HUES6 (cell line): ENCODE measurements at regions not wholly inside any gene's neighbourhood (a gene's known extent, or its start where the extent isn't known, plus 50 kb on each side); places are given as distances from the start of the nearest gene placed in this dataset.
"Not testable (repeated sequence)": the region's sequence is repeated elsewhere in the genome, so short reads cannot be mapped to it uniquely, and the experiment has no call there.

Experiments
- H3K27ac ChIP-seq: 2 replicates; pipeline ENCODE4 v1.7.0; 2013; ENCODE audit warnings: low read depth, mild to moderate bottlenecking, low read length, inconsistent platforms
- H3K27me3 ChIP-seq: 2 replicates; pipeline ENCODE4 v1.6.1; 2013; ENCODE audit warnings: low read length; ENCODE audit not compliant: control insufficient read depth, insufficient read depth
- H3K36me3 ChIP-seq: 2 replicates; pipeline ENCODE4 v1.6.1; 2013; ENCODE audit warnings: low read length; ENCODE audit not compliant: control insufficient read depth, insufficient read depth
- H3K4me1 ChIP-seq: 2 replicates; pipeline ENCODE4 v1.6.1; 2013; ENCODE audit warnings: low read length; ENCODE audit not compliant: control insufficient read depth, insufficient read depth
- H3K4me3 ChIP-seq: 2 replicates; pipeline ENCODE4 v1.5.1; 2013; ENCODE audit warnings: low read depth, low read length
- H3K9ac ChIP-seq: one replicate; pipeline ENCODE4 v1.6.1; 2013; ENCODE audit warnings: mild to moderate bottlenecking, low read length
- H3K9me3 ChIP-seq: 2 replicates; pipeline ENCODE4 v1.6.1; 2013; ENCODE audit warnings: low read depth, low read length; ENCODE audit not compliant: control insufficient read depth, insufficient read depth

GRCh38 chr1:232579958-232580941, 49.7 kb downstream of the SIPA1L2 start:
- peaks cover 54% of the 10 kb centered on the region for H3K4me1 ChIP-seq
- H3K36me3 ChIP-seq: no peaks in the 10 kb centered on the region
- H3K4me3 ChIP-seq: no peak overlapping the region
- no peaks in the 10 kb centered on the region for H3K27me3 ChIP-seq
- no peaks in the 10 kb centered on the region for H3K9me3 ChIP-seq
- no peak overlapping the region for H3K9ac ChIP-seq
- H3K27ac ChIP-seq: no peak overlapping the region

GRCh38 chr1:232579466-232579865, 50.5 kb downstream of the SIPA1L2 start:
- H3K4me3 ChIP-seq: no peak overlapping the region
- no peaks in the 10 kb centered on the region for H3K27me3 ChIP-seq
- H3K9ac ChIP-seq: no peak overlapping the region
- H3K27ac ChIP-seq: 0 out of 2 replicates have a peak overlapping the region, but pooled peaks have one; percentile 8
- H3K9me3 ChIP-seq: no peaks in the 10 kb centered on the region
- no peaks in the 10 kb centered on the region for H3K36me3 ChIP-seq
- peaks cover 61% of the 10 kb centered on the region for H3K4me1 ChIP-seq

- Histone ChIP-seq H3K9me3 (no peaks in the 10 kb centered on the region), H3K27ac (peak overlapping the region; percentile 74), H3K9ac (no peak overlapping the region), H3K36me3 (no peaks in the 10 kb centered on the region), H3K4me3 (no peak overlapping the region; the same call in 1 of the 2 replicates), H3K4me1 (peaks cover 67% of the 10 kb centered on the region), H3K27me3 (no peaks in the 10 kb centered on the region)
Measured at GRCh38 chr1:232578651-232579195, 51.2 kb downstream of the SIPA1L2 start.

- Histone ChIP-seq H3K36me3 (no peaks in the 10 kb centered on the region), H3K9ac (no peak overlapping the region), H3K27me3 (no peaks in the 10 kb centered on the region), H3K27ac (peak overlapping the region; percentile 74; the same call in 1 of the 2 replicates), H3K4me3 (no peak overlapping the region), H3K9me3 (no peaks in the 10 kb centered on the region), H3K4me1 (peaks cover 73% of the 10 kb centered on the region)
Measured at GRCh38 chr1:232577772-232578171, 52.2 kb downstream of the SIPA1L2 start.

GRCh38 chr1:232576537-232576936, 53.4 kb downstream of the SIPA1L2 start:
- no peak overlapping the region for H3K9ac ChIP-seq
- no peaks in the 10 kb centered on the region for H3K27me3 ChIP-seq
- H3K27ac ChIP-seq: no peak overlapping the region
- no peaks in the 10 kb centered on the region for H3K9me3 ChIP-seq
- H3K36me3 ChIP-seq: no peaks in the 10 kb centered on the region
- peaks cover 80% of the 10 kb centered on the region for H3K4me1 ChIP-seq
- H3K4me3 ChIP-seq: no peak overlapping the region

GRCh38 chr1:232575763-232576040, 54.2 kb downstream of the SIPA1L2 start:
- no peak overlapping the region for H3K27ac ChIP-seq
- no peak overlapping the region for H3K4me3 ChIP-seq
- H3K4me1 ChIP-seq: peaks cover 79% of the 10 kb centered on the region
- no peaks in the 10 kb centered on the region for H3K27me3 ChIP-seq
- no peaks in the 10 kb centered on the region for H3K36me3 ChIP-seq
- H3K9ac ChIP-seq: no peak overlapping the region
- H3K9me3 ChIP-seq: no peaks in the 10 kb centered on the region

GRCh38 chr1:232574889-232575762, 54.8 kb downstream of the SIPA1L2 start:
- no peak overlapping the region for H3K9ac ChIP-seq
- no peak overlapping the region for H3K27ac ChIP-seq
- no peaks in the 10 kb centered on the region for H3K36me3 ChIP-seq
- H3K4me3 ChIP-seq: no peak overlapping the region
- H3K4me1 ChIP-seq: peaks cover 73% of the 10 kb centered on the region
- H3K27me3 ChIP-seq: no peaks in the 10 kb centered on the region
- no peaks in the 10 kb centered on the region for H3K9me3 ChIP-seq

- Histone ChIP-seq H3K27me3 (no peaks in the 10 kb centered on the region), H3K27ac (no peak overlapping the region), H3K4me3 (no peak overlapping the region), H3K36me3 (no peaks in the 10 kb centered on the region), H3K4me1 (peaks cover 63% of the 10 kb centered on the region), H3K9ac (no peak overlapping the region), H3K9me3 (no peaks in the 10 kb centered on the region)
Measured at GRCh38 chr1:232574077-232574476, 55.9 kb downstream of the SIPA1L2 start.

GRCh38 chr1:232571523-232571922, 58.4 kb downstream of the SIPA1L2 start:
- no peaks in the 10 kb centered on the region for H3K27me3 ChIP-seq
- no peaks in the 10 kb centered on the region for H3K36me3 ChIP-seq
- no peak overlapping the region for H3K4me3 ChIP-seq
- H3K9me3 ChIP-seq: no peaks in the 10 kb centered on the region
- H3K27ac ChIP-seq: no peak overlapping the region
- peaks cover 55% of the 10 kb centered on the region for H3K4me1 ChIP-seq
- no peak overlapping the region for H3K9ac ChIP-seq

- Histone ChIP-seq H3K36me3 (no peaks in the 10 kb centered on the region), H3K9ac (no peak overlapping the region), H3K4me1 (peaks cover 62% of the 10 kb centered on the region), H3K9me3 (no peaks in the 10 kb centered on the region), H3K4me3 (no peak overlapping the region), H3K27me3 (no peaks in the 10 kb centered on the region), H3K27ac (no peak overlapping the region)
Measured at GRCh38 chr1:232570007-232570406, 59.9 kb downstream of the SIPA1L2 start.

- H3K27me3 ChIP-seq, H3K4me3 ChIP-seq, H3K9ac ChIP-seq, H3K36me3 ChIP-seq, H3K9me3 ChIP-seq, H3K27ac ChIP-seq: not testable (repeated sequence)
- H3K4me1 ChIP-seq: peaks cover 57% of the 10 kb centered on the region
Measured at GRCh38 chr1:232569554-232569921, 60.4 kb downstream of the SIPA1L2 start.
